DMS 273 (cell line): ENCODE measurements at regions not wholly inside any gene's neighbourhood (a gene's known extent, or its start where the extent isn't known, plus 50 kb on each side); places are given as distances from the start of the nearest gene placed in this dataset.

Experiments used
- DNase-seq: peaks from one replicate; lab custom pipeline; 2025; ENCODE audit not compliant: unreplicated experiment; lab: John Stamatoyannopoulos, UW

GRCh38 chr5:180411948-180412347, 58.8 kb upstream of the GFPT2 start:
- no peak for DNase-seq

- DNase-seq = no peak
Measured at GRCh38 chr5:180414176-180414575, 61.0 kb upstream of the GFPT2 start.

- no peak for DNase-seq
Measured at GRCh38 chr5:180421672-180422071, 68.5 kb upstream of the GFPT2 start.

DNA sequence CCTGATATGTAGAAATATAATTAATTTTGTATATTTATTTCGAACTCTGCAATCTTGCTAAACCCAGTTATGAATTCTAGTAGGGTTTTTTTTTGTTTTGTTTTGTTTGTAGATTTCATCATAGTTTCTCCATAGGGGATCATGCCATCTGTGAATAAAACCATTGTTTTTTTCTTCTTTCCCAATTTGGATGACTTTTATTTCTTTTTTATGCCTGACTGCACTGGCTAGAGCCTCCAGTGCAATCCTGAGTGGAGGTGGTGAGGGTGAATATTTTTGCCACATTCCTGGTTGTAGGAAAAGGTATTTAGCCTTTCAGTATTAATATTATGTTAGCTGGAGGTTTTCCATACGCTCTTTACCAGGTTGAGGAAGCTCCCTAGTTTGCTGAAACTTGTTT, 70.0 kb upstream of the GFPT2 start:
- no peak for DNase-seq

- peak; percentile 43 for DNase-seq
Measured at GRCh38 chr5:180423598-180423997, 70.5 kb upstream of the GFPT2 start.

DNA sequence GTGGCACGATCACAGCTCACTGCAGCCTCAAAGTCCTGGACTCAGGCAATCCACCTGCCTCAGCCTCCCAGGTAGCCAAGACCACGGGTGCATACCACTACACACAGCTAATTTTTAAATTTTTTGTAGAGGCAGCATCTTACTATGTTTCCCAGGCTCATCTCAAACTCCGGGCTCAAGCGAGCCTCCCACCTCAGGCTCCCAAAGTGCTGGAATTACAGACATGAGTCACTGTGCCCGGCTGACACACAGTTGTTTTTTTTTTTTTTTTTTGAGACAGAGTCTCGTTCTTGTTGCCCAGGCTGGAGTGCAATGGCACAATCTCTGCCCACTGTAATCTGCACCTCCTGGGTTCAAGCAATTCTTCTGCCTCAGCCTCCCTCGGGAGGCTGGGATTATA, 70.1 kb upstream of the CNOT6 start:
- no peak for DNase-seq

GRCh38 chr5:180428598-180428997, 65.6 kb upstream of the CNOT6 start:
- DNase-seq = no peak

GRCh38 chr5:180431932-180432331, 62.2 kb upstream of the CNOT6 start:
- no peak for DNase-seq

- DNase-seq = no peak
Measured at GRCh38 chr5:180433032-180433422, 61.2 kb upstream of the CNOT6 start.

GRCh38 chr5:180435594-180435993, 58.6 kb upstream of the CNOT6 start:
- no peak for DNase-seq

DNA sequence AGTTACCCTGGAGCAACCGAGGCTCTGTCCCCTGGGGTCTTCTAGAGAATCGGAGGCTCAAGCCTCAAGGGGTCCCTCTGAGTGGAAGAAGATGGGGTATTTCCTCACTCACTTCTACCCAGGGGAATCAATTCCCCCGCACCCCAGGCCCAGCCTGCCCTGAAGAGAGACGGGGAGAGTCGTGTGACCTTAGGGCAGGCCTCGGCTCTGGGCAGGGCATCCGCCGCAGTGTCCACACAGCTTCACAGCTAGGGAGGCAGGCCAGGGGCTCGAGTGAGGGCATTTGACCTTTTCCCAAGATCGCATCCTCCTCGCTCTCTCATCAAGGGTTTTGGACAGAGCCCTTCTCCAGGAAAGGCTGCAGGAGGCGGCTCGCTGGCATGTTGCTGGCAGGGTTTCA, 57.9 kb upstream of the CNOT6 start:
- no peak for DNase-seq

DNA sequence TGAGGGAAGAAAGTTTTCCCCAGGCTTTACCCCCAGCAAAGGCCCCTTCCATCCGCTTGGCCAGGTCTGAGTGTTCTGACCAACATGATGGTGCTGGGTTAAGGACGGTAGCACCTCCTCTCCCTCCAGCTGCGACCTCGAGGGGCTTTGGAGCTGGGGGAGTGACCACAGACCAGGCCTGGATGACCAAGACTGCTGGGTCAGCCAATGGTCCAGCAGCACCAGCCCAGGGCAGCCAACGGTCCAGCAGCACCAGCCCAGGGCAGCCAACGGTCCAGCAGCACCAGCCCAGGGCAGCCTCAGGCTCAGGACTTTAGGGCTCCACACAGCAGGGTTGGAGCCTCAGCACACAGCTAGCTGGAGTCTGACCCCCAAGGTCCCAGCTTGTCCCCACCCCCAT, 57.2 kb upstream of the CNOT6 start:
- no peak for DNase-seq

DNA sequence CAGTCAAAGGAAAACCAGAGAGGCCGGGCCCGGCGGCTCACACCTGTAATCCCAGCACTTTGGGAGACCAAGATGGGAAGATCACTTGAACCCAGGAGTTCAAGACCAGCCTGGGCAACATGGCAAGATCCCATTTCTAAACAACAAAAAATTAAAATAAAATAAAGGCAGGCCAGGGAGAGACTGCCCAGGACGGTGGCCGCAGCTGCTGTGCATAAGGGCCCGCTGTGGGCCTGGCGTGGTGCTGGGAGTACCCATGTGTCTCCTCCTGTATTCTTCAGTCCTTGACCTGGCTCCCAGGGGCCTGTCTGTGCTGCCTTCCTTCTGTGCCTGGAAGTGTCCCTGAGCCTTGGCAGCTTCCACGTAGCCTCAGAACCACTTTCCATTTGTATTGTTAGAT, 56.8 kb upstream of the CNOT6 start:
- no peak for DNase-seq

GRCh38 chr5:180438785-180439780, 55.1 kb upstream of the CNOT6 start:
- peak; percentile 23 for DNase-seq

GRCh38 chr5:180439911-180440769, 54.0 kb upstream of the CNOT6 start:
- DNase-seq = no peak

DNA sequence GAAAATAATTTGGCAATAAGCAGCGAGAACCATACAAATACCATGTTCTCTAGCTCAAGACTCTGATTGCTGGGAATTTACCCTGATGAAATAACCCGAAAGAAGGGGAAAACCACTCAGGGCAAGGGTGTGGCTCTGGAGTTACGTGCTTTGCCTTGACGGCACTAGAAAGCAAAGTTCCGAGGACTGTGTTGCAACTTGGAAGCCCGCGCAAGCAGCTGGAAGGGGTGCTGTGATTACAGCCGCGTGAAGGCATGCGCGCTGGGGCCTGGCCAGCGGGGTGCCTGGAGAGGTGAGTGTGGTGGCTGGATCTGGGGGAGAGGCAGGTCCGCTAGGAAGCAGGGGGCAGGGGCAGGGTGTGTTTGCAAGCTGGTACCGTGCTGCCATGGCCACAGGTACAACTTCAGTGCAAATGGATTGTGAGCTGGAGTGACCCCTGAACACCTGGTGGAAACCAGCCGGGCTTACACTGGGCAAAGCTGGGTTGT, 52.6 kb upstream of the CNOT6 start:
- DNase-seq = no peak
